Trophoblast cell (in vitro differentiated cells and primary cell): ENCODE measurements at regions not wholly inside any gene's neighbourhood (a gene's known extent, or its start where the extent isn't known, plus 50 kb on each side); places are given as distances from the start of the nearest gene placed in this dataset.

ENCODE experiments used
- DNase-seq, 2 donors: peaks; one replicate each; pipeline ENCODE4 v3.0.0-alpha.2; 2016
- H2AFZ ChIP-seq: 2 replicates; pipeline ENCODE4 v1.6.1; 2013; ENCODE audit warnings: low read length, moderate library complexity, mild to moderate bottlenecking; ENCODE audit not compliant: insufficient read depth, poor library complexity
- H2AK5ac ChIP-seq: 2 replicates; pipeline ENCODE4 v1.6.1; 2013; ENCODE audit warnings: mild to moderate bottlenecking, low read length
- H2BK120ac ChIP-seq: 2 replicates; pipeline ENCODE4 v1.6.1; 2013; ENCODE audit warnings: low read length, mild to moderate bottlenecking, moderate library complexity; ENCODE audit not compliant: insufficient read depth, poor library complexity
- H2BK12ac ChIP-seq: 2 replicates; pipeline ENCODE4 v1.6.1; 2013; ENCODE audit warnings: mild to moderate bottlenecking, low read length, moderate library complexity
- H2BK5ac ChIP-seq: 2 replicates; pipeline ENCODE4 v1.6.1; 2013; ENCODE audit warnings: low read length, low read depth, moderate library complexity, mild to moderate bottlenecking; ENCODE audit not compliant: poor library complexity
- H3K14ac ChIP-seq: 2 replicates; pipeline ENCODE4 v1.6.1; 2013; ENCODE audit warnings: mild to moderate bottlenecking, low read length
- H3K18ac ChIP-seq: 2 replicates; pipeline ENCODE4 v1.6.1; 2013; ENCODE audit warnings: mild to moderate bottlenecking, low read length
- H3K23ac ChIP-seq: 2 replicates; pipeline ENCODE4 v1.6.1; 2013; ENCODE audit warnings: low read length
- H3K27ac ChIP-seq: 2 replicates; pipeline ENCODE4 v1.5.1; 2013; ENCODE audit warnings: low read depth, mild to moderate bottlenecking, inconsistent platforms, low read length, moderate library complexity
- H3K27me3 ChIP-seq: 2 replicates; pipeline ENCODE4 v1.6.1; 2013; ENCODE audit warnings: inconsistent platforms, mild to moderate bottlenecking, low read length, moderate library complexity; ENCODE audit not compliant: insufficient read depth
- H3K36me3 ChIP-seq, 2 experiments: 1 replicate in 1 of 2; 2 replicates in 1 of 2; pipeline ENCODE4 v1.6.1; 2013; ENCODE audit warnings: low read length in 2 of 2, mild to moderate bottlenecking in 2 of 2, moderate library complexity in 1 of 2; ENCODE audit not compliant: insufficient read depth in 2 of 2, control insufficient read depth in 1 of 2
- H3K4ac ChIP-seq: 2 replicates; pipeline ENCODE4 v1.6.1; 2013; ENCODE audit warnings: low read depth, mild to moderate bottlenecking, low read length, moderate library complexity
- H3K4me1 ChIP-seq, 2 experiments: 1 replicate in 1 of 2; 2 replicates in 1 of 2; pipeline ENCODE4 v1.6.1; 2013; ENCODE audit warnings: low read length in 2 of 2, mild to moderate bottlenecking in 2 of 2, moderate library complexity in 1 of 2; ENCODE audit not compliant: insufficient read depth in 2 of 2, control insufficient read depth in 1 of 2
- H3K4me2 ChIP-seq: 2 replicates; pipeline ENCODE4 v1.6.1; 2013; ENCODE audit warnings: inconsistent platforms, mild to moderate bottlenecking, low read length, moderate library complexity
- H3K4me3 ChIP-seq: 2 replicates; pipeline ENCODE4 v1.5.1; 2013; ENCODE audit warnings: mild to moderate bottlenecking, low read depth, low read length, inconsistent platforms
- H3K79me1 ChIP-seq: one replicate; pipeline ENCODE4 v1.6.1; 2013; ENCODE audit warnings: low read length
- H3K79me2 ChIP-seq: 2 replicates; pipeline ENCODE4 v1.6.1; 2013; ENCODE audit warnings: low read length, mild to moderate bottlenecking; ENCODE audit not compliant: control insufficient read depth, insufficient read depth, poor library complexity
- H3K9ac ChIP-seq: 2 replicates; pipeline ENCODE4 v1.6.1; 2013; ENCODE audit warnings: mild to moderate bottlenecking, low read length
- H3K9me3 ChIP-seq: 2 replicates; pipeline ENCODE4 v1.6.1; 2013; ENCODE audit warnings: low read depth, mild to moderate bottlenecking, control low read depth, inconsistent platforms, low read length; ENCODE audit not compliant: insufficient read depth
- H4K12ac ChIP-seq: 2 replicates; pipeline ENCODE4 v1.6.1; 2013; ENCODE audit warnings: low read depth, mild to moderate bottlenecking, low read length, moderate library complexity
- H4K8ac ChIP-seq: 2 replicates; pipeline ENCODE4 v1.6.1; 2013; ENCODE audit warnings: low read depth, mild to moderate bottlenecking, low read length, moderate library complexity
- H4K91ac ChIP-seq: one replicate; pipeline ENCODE4 v1.6.1; 2013; ENCODE audit warnings: low read depth, mild to moderate bottlenecking, low read length, moderate library complexity
- WGBS: extraction: QIAGEN DNeasy Blood & Tissue Kit; methylation state at CpG from one replicate; pipeline ENCODE4 v1.1.7; 2013; ENCODE audit warnings: missing lambda C conversion rate; ENCODE audit not compliant: insufficient read length, insufficient coverage; ENCODE audit errors: extremely low coverage; 5-methylcytosine and 5-hydroxymethylcytosine counted together

- no peaks in the 10 kb centered on the region for H3K36me3 ChIP-seq
- WGBS = no CpG with 5 or more reads among the region's 1 CpG
Measured at GRCh38 chr10:89924261-89924660, 222.9 kb downstream of the KIF20B start.

GRCh38 chr10:89926736-89927135 is 225.3 kb downstream of the KIF20B start:
- Histone ChIP-seq H4K12ac (no peak overlapping the region), H3K9me3 (no peaks in the 10 kb centered on the region), H3K79me1 (no peaks in the 10 kb centered on the region), H2BK12ac (no peak overlapping the region), H2AK5ac (no peak overlapping the region), H3K14ac (no peak overlapping the region), H3K4me2 (no peak overlapping the region), H3K4me1 (no peaks in the 10 kb centered on the region), H4K91ac (no peak overlapping the region), H3K23ac (peak overlapping the region; percentile 58), H3K4me3 (no peak overlapping the region), H3K27me3 (no peaks in the 10 kb centered on the region), H3K36me3 (no peaks in the 10 kb centered on the region), H2BK5ac (no peak overlapping the region), H3K79me2 (no peaks in the 10 kb centered on the region), H3K4ac (no peak overlapping the region), H4K8ac (no peak overlapping the region), H3K9ac (no peak overlapping the region), H3K18ac (no peak overlapping the region), H2BK120ac (no peak overlapping the region), H3K27ac (no peak overlapping the region), H2AFZ (no peak overlapping the region)
- no CpG with 5 or more reads among the region's 2 CpGs for WGBS
- no peak for DNase-seq

More at GRCh38 chr10:89924261-89924660, 222.9 kb downstream of the KIF20B start:
- DNase-seq = no peak
- Histone ChIP-seq H3K4ac (no peak overlapping the region), H3K18ac (no peak overlapping the region), H3K14ac (no peak overlapping the region), H2BK5ac (no peak overlapping the region), H2AFZ (no peak overlapping the region), H4K8ac (no peak overlapping the region), H3K4me2 (no peak overlapping the region), H3K9me3 (no peaks in the 10 kb centered on the region), H3K23ac (no peak overlapping the region), H3K79me1 (no peaks in the 10 kb centered on the region), H3K4me3 (no peak overlapping the region), H4K91ac (no peak overlapping the region), H2BK12ac (no peak overlapping the region), H2BK120ac (no peak overlapping the region), H4K12ac (no peak overlapping the region), H3K9ac (no peak overlapping the region), H3K79me2 (no peaks in the 10 kb centered on the region), H3K27me3 (no peaks in the 10 kb centered on the region), H3K27ac (no peak overlapping the region), H2AK5ac (no peak overlapping the region), H3K4me1 (peaks cover 0 to 3% of the 10 kb centered on the region in 2 experiments)

GRCh38 chr10:89929282-89930026 is 228.1 kb downstream of the KIF20B start:
- WGBS = no CpG with 5 or more reads among the region's 8 CpGs
- no peak overlapping the region for H2BK5ac ChIP-seq
- no peaks in the 10 kb centered on the region for H3K9me3 ChIP-seq
- no peak overlapping the region for H3K18ac ChIP-seq
- DNase-seq = no peak
- no peak overlapping the region for H2BK12ac ChIP-seq
- no peak overlapping the region for H2BK120ac ChIP-seq
- H2AK5ac ChIP-seq = no peak overlapping the region
- no peak overlapping the region for H3K4ac ChIP-seq
- H4K8ac ChIP-seq = no peak overlapping the region
- no peak overlapping the region for H4K12ac ChIP-seq
- no peak overlapping the region for H4K91ac ChIP-seq
- no peak overlapping the region for H2AFZ ChIP-seq
- no peaks in the 10 kb centered on the region for H3K27me3 ChIP-seq
- H3K79me1 ChIP-seq = no peaks in the 10 kb centered on the region
- H3K4me2 ChIP-seq = no peak overlapping the region
- no peak overlapping the region for H3K23ac ChIP-seq
- H3K79me2 ChIP-seq = no peaks in the 10 kb centered on the region
- no peak overlapping the region for H3K27ac ChIP-seq
- no peaks in the 10 kb centered on the region for H3K4me1 ChIP-seq
- no peak overlapping the region for H3K14ac ChIP-seq
- no peak overlapping the region for H3K9ac ChIP-seq
- no peak overlapping the region for H3K4me3 ChIP-seq
- H3K36me3 ChIP-seq = no peaks in the 10 kb centered on the region

- H3K4ac ChIP-seq = no peak overlapping the region
- H3K27ac ChIP-seq = no peak overlapping the region
- no peak overlapping the region for H2BK120ac ChIP-seq
- H2AK5ac ChIP-seq = no peak overlapping the region
- peaks cover 0 to 2% of the 10 kb centered on the region in 2 experiments for H3K36me3 ChIP-seq
- H2BK12ac ChIP-seq = no peak overlapping the region
- peaks cover 2% of the 10 kb centered on the region for H3K9me3 ChIP-seq
- no peak overlapping the region for H3K23ac ChIP-seq
- H3K79me1 ChIP-seq = no peaks in the 10 kb centered on the region
- no peak overlapping the region for H3K4me3 ChIP-seq
- H3K4me1 ChIP-seq = no peaks in the 10 kb centered on the region
- no peak overlapping the region for H3K14ac ChIP-seq
- H2AFZ ChIP-seq = no peak overlapping the region
- H3K18ac ChIP-seq = no peak overlapping the region
- H3K4me2 ChIP-seq = no peak overlapping the region
- H2BK5ac ChIP-seq = no peak overlapping the region
- DNase-seq = no peak
- no peaks in the 10 kb centered on the region for H3K79me2 ChIP-seq
- no peak overlapping the region for H4K91ac ChIP-seq
- H3K9ac ChIP-seq = no peak overlapping the region
- WGBS = no CpG with 5 or more reads among the region's 3 CpGs
- no peak overlapping the region for H4K12ac ChIP-seq
- H3K27me3 ChIP-seq = no peaks in the 10 kb centered on the region
- no peak overlapping the region for H4K8ac ChIP-seq
Measured at GRCh38 chr10:89937494-89937893, 236.1 kb downstream of the KIF20B start.
